NCI-H1436 treated with DMSO at 0.1 percent for 48 hours (cell line): ENCODE measurements at regions not wholly inside any gene's neighbourhood (a gene's known extent, or its start where the extent isn't known, plus 50 kb on each side); places are given as distances from the start of the nearest gene placed in this dataset.

Source experiments
- DNase-seq: peaks from one replicate; lab custom pipeline; 2025; lab: John Stamatoyannopoulos, UW

DNA sequence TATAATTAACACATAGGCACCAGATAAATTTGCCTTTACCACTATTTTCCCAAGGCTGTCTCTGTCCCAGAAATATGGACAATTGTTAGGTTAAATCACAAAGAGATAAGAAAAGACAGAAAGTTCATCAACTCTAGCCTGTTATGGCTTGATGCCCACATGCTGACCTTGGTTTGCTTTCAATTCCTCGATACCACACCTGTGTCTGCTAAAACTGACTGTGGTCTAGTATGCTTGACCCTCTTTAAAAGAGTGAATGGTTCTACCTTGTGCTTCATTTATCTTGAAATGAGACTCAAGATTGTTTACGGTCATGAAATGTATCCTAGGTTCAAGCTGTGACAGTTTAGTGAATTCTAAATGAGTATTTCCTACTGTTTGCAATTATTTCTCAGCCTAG lies 909.0 kb upstream of the LRRTM1 start:
- no peak for DNase-seq

DNA sequence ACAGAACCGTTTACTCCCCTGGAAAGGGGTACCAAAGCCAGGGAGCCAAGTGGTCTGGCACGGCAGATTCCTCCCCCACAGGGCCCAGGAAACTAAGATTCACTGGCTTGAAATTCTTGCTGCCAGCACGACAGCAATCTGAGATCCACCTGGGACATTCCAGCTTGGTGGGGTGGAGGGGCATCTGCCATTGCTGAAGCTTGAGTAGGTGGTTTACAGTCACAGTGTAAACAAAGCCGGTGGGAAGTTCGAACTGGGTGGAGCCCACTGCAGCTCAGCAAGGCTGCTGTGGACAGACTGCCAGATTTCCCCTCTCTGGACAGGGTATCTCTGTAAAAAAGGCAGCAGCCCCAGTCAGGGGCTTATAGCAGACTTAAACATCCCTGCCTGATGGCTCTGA lies 901.7 kb upstream of the LRRTM1 start:
- DNase-seq, result no peak

DNA sequence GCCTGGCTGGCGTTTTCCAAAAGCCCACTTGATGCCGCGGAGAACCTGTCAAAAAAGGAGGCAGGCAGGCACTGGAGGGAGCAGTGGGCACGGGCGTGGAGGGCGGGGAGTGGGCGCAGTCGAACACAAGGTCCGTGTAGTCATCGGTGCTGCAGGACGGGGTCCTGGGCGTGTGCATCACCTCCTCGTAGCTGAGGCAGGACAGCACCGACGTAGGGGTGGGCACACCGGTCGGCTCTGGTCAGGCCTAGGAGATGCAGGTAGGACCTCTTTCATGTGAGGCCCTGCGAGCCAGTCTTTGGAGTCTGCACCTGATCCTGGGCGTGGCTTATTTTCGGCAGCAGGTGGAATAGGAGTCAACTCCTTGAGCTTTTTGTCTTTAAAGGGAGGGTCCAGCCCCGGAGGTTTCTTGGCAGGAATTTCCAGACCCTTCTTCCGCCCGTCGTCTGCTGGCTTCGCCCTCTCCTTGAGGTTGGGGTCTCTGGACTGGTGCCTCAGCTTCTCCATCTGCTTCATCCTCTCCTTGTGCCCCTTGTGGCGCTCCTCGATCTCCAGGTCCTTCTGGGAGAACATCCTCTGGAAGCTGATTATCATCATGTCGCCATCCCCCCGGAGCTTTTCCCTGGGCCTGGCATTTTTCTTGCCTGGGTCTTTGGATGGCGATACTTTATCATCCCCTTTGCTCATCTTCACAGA lies 892.5 kb upstream of the LRRTM1 start:
- no peak for DNase-seq

DNA sequence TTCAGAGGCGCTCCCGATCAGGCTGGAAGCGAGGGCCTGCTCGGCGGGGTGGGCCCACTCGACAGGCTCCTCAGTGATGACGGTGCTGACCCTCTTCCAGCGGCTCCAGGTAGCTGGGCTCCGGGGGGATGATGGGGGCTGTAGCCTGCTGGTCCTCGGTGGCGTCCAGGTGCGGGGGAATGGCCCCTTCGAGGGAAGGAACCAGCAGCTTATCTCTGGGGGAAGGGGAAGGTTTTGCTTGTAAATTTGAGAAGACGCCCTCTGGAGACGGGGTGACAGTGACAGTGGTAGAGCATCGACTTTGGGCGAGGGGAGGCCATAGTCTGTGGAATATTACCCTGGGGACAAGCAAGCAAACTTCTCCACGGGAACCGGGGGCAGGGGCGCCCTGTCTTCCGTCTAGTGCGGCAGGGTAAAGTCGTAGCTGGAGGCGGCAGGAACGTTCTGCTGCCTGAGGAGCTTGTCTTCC lies 891.9 kb upstream of the LRRTM1 start:
- DNase-seq, result no peak

DNA sequence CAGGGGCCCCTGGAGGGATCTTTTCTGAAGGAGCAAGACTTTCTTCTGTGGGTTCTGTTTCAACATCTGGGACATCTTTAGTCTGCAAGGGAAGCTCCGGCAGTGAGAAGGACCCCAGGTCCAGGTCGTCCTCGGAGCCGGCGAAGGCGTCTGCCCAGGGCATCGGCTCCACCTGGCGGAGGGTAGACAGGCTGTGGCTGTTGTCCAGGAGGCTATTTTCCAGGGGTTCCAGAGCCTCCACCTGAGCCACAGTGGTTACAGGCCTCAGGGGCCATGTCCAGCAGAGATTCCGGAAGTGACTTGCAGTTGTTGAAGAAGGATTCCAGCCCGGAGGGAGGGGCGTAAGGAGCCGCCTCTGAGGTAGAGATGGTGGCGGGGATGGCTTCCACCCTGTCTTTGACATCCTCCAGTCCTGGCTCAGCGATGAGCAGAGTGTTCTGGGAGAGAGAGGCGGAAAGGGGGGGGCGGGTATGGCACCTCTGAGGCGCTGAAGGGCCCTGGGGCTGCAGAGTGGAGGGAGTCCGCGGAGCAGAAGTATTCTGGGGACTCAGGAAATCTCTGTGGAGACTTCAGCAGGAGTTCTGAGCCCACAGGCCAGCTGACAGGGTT lies 891.3 kb upstream of the LRRTM1 start:
- no peak for DNase-seq

DNA sequence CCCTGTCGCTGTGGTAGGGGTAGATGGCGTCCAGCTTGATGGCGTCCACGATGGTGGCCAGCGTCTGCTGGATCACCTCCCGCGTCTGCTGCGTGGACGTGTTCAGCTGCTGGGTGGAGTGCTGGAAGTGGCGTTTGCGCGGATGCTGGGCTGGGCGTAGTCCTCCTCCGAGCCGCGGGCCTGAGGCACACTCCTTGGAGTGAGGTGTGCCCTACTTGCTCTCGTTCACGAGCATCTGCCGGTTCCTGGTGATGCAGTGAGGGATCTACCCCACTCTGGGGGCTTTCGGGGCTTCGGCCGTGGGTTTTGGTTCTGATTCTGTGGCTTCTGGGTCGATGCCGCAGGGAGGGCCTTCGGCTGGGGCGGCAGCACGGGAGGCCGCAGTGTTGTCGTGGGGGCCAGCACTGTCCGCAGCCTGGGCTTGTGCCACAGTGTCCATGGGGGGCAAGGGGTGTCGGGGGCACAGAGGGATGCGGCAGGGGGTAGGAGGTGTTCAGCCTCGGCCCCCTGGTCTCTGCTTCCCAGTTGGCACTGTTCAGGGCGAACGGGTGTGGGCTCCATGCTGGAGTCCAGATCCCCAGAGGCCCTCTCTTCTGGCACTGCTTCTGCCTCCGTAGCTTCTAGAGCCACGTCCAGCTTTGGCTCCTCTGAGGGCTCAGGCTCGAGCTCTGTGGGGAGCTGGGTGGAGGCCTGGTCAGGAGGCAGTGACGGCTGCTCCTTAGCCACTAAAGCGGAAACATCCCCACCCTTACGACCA lies 890.6 kb upstream of the LRRTM1 start:
- no peak for DNase-seq

DNA sequence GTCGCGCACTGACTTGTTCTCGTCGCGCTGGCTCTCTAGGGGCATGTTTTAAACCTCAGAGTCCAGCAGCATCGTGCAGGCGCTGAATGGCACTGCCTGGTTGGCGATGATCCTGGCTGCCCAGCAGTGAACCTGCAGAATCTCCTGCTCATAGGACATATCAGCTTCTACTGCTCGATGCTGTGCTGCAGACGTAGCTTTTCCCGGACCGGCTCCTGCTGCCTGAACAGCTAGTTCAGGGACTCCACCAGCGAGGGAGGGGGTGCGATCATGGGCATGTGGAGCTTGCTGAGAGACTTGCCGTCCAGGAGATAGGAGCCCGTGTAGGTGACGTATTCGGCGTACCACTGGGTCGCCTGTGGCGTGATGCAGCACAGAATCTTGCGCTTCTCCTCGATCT lies 890.0 kb upstream of the LRRTM1 start:
- DNase-seq, result no peak

DNA sequence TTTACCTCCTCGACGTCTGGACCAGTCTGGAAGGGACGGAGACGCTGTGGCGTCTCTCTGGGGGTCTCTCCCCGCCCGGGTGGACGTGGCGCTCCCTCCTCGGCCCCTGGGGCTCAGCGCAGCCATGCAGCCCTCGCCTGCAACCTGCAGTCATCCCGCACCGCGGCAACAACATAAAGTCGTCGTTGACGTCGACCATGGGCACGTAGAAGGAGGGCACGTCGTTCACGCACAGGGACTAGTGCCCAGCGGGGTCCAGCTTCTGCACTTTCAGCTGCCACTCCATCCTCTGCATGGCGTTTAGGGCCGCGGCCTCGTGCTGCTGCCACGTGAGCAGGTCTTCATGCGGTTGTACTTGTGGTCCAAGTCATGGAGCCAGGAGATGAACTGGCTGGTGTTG lies 889.6 kb upstream of the LRRTM1 start:
- no peak for DNase-seq

DNA sequence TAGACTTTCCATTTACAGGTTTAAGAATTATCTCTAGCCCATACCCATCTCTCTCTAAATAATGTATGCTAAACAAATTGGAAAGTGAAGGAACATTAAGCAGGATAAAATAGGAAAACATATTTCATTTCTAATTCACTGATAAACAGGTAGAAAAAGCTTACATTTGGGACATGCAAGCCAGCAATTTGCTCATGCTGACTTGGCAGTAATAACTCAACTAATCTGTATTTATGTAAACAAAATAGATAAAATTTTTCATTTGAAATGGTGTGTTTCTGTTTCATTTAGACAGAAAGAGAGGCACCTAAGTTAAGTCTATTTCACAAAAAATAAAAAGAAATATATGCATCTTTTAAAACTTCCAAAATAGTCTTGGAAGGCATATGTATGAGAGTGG lies 877.3 kb upstream of the LRRTM1 start:
- no peak for DNase-seq

DNA sequence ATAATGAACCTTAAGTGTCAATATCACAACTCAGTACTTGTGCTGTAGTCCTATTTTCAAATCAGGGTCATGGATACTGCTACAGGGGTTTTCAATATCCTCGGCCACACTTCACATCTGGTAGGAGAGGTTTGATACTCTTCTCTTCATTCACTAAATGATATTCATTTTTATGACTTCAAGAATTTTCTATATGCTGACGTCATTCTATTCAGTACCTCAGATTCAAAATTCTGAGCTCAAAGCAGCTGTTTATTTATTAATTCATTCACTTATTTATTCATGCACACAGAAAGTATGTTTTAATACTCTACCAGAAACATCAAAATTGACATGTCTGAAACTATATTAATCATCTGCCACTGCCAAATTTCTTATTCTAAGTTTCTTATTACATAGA lies 866.9 kb upstream of the LRRTM1 start:
- DNase-seq, result no peak

DNA sequence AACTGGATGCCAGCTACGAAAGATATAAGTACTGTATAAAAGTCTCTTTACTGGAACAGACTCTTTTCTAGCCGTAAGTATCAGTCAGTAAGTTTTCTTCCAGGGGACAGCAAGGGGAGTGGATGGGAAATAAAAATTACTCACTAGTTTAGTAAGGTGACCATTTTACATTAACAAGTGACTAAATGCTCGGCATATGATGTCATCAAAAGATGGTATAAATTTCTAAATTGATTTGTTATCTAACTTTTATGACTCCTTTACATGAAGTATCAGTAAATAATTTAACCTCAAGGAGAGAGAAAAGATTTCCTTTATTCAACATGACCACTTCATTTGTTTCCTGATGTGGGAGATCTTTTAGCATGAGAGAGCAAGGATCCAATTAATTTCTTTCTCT lies 859.0 kb upstream of the LRRTM1 start:
- no peak for DNase-seq

DNA sequence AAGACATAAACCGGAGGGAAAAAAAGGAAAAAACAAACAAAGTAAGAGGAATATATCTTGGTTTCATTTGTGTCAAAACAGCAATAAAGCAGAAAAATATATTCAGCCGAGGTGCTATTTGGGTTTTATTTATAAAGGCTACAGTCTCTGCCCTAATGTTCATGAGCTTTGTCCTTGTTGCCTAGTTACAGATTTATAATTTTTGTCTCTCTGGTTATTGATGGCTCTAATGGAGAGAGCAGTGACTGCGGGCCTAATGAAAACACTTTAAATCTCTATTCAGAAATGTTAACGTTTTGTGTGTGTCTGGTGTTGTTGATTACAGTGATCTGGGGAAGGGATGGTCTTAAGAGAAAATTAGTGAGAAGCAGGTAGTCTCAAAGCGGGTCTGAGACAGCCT lies 854.0 kb upstream of the LRRTM1 start:
- no peak for DNase-seq

DNA sequence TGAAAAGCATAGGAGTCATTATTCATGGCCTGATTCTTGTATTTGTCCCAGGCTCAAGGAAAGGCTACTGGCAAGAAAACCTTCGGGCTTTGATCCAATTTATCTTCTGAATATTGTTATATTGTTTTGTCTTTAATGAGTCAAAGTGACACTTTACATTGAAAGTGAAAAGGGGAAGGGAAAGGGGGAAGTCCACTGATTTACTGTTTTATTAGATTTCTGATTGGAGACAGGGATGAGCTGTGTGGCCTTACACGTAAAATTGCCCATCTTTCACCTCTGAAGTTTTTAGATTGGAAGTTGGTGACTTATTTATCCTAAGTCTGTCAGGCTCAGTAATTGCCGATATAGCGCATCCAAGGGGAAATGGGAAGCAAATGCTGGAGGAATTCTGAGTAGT lies 843.8 kb upstream of the LRRTM1 start:
- DNase-seq, result no peak

DNA sequence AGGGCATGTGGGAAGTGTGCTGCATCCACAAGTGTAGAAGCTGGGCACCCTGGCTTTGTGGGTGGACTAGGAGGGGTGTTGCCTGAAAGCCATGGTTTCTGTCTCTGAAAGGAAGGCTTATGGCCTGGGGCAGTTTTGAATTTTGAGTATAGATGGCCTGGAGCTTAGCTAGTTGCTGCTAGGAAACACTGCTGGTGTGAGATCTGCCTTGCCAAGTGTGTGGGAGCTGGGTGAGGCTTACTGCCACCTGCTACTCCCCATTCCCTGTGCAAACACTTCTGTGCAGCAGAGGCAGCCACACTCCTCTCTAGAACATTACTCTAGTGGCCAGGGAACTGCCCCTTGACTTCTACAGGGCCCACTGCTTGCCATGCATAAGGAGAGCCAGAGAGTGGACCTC lies 831.7 kb upstream of the LRRTM1 start:
- DNase-seq, result no peak

DNA sequence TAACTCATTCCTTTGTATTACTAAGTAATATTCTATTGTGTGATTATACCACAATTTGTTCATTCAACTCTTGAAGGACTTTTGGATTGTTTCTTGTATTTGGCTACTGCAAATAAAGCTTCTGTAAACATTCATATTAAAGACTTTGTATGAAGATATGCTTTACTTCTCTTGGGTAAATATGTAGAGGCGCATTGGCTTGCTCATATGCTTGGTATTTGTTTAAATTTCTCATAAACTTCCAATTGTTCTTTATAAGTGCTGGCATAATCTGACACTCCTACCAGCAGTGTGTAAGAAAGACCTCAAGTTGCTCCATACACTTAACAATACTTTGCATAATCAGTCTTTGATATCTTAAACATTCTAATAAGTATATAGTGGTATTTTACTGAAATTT lies 792.8 kb upstream of the LRRTM1 start:
- DNase-seq, result no peak

DNA sequence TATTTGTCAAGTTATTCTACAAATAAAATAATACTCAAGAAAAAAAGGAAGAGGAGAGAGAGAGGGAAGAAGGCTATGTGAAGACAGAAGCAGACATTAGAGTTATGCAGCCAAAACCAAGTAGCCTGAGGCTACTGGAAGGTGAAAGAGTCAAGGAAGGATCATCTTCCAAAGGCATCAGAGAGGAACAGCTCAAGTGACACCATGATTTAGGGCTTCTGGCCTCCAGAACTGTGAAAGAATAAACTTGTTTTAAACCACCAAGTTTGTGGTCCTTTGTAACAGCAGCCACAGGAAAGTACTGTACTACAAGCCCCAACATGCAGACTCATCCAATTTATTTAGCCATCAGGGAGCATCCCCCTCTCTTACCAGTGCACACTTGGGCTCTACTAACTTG lies 788.5 kb upstream of the LRRTM1 start:
- DNase-seq, result no peak

DNA sequence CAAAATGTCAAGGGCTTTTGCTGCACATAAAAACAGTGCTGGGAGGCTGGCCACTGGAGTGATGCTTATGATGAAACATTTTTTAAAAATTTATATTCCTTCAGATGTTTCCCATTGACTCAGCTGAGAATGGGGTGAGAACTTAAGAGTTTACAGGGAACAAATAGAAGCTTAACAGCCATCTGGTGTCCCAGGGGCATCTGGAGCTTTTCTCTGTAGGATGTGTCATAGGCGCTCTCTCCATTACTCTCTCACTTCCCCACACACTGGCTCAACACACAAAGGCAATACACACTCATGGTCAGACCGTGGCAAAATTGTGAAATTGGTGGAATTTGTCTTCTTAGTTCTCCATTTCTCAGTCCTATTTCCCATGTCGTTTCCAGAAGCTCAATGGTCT lies 783.1 kb upstream of the LRRTM1 start:
- DNase-seq, result no peak

DNA sequence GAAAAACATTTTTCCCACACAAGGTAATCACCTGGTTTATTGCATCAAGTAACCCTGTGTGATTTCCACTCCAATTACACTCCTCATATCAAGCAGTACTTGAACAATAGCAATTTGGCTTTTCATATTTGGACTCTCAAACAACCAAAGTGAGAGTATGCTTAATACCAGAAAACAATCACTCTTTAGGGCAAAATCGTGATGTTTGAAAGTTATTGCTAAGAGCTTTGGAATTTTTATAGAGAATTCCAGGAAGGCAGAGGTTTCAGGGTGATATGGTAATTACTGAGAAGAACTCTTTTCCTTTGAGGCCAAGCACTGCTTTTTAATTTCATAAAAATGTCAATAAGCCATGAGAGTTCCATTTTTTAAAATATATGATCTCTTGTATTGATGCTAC lies 779.5 kb upstream of the LRRTM1 start:
- no peak for DNase-seq

DNA sequence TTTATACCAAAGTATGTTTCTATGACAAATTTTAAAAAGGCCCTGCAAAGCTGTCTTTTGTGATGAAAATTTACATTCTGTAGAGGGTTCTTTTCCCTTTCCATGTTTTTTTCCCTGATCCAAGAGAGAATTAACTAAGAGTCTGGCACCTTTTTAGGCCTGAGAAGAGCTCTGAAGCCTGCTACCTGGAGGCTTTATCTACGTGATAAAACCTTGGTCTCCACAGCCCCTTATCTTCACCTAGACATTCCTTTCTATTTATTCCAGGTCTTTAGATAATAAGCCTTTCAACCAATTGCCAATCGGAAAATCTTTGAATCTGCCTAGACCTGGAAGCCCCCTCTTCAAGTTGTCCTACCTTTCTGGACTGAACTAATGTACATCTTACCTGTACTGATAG lies 774.1 kb upstream of the LRRTM1 start:
- DNase-seq, result no peak

DNA sequence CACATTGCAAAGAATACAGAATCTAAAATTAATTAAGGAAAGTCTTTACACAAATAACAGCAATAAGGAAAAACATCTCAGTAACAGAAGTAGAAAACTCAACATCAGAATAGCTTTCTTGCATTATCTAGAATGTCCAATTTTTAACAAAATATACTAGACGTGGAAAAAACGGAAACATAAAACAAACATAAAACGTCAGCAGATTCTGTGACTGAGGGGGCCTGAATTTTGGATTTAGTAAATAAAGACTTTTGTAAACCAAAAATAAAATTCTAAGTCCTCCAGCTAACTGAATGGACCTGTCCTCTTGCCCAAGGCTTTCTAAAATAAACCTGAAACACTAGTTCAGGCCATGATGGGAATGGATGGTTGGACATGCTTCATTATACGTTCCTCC lies 773.5 kb upstream of the LRRTM1 start:
- no peak for DNase-seq

DNA sequence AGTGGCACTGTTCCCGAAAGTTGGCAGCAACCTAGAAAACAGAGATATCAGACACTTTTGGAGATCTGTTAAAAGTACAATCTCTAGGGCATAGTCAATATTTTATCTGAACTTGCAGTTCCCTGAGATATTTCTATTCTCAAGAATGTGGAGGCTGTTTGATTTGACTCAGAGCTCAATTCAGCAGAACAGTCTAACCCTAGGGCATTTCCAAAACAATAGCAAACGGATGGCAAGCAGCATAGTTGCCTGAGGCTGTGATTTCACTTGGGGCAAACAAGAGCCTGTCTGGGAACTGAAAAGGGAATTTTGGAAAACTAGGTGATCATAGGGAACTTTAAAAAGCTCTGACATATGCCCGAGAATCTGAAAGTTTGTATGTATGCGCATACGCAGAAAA lies 772.8 kb upstream of the LRRTM1 start:
- DNase-seq, result no peak

DNA sequence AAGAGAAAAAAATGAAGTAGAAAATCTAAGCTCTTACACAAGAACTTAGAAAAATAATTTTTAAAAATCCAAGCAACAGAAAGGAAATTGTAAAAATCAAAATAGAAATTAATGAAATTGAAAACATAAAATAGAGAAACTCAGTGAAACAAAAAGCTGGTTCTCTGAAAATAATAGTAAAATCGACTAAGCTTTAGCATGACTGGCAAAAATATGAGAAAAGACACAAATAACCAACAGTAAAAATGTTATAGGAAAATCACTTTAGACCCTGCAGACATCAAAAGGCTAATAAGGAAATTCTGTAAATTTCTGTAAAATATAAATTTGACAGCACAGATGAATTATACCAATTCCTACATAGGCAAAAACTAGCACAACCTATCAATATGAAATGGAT lies 768.9 kb upstream of the LRRTM1 start:
- DNase-seq, result no peak

DNA sequence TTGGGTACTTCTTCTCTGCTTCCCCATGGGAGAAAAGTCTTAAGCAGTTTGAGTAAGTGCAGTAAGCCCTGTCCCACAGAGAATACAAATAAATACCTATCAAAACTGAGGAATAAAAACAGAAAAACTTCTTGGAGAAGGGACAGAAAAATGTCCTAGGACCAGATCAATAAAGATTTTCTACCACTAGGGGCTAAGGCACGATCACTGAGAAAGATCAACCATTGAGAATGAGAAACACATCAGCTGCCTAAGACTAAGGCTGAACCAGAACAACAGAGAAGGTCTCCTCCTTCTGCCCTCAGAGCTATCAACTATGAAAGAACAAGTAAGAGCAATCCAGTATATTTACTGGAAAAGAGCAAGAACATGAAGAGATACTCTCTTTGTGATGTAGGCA lies 763.6 kb upstream of the LRRTM1 start:
- DNase-seq, result no peak

DNA sequence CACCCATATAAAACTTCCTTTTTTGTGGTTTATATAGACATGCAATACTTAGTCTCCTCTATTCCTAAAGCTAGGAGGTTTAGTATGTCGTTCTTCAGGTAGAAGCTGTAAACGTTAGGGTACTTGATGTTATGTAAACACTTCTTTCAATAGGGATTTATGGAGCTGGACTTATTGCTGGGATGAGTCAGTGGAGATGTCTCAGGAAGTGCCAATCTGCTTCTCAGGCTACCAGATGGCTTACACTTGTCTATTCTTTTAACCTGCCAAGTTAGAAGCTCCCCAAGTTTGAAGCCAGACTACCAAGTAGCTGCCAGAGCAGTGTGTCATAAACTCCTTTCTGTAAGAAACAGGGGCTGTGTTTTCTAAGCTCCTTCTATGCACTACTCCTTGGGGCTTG lies 756.5 kb upstream of the LRRTM1 start:
- DNase-seq, result no peak
